ENCODE measurements at regions not wholly inside any gene's neighbourhood (a gene's known extent, or its start where the extent isn't known, plus 50 kb on each side); places are given as distances from the start of the nearest gene placed in this dataset.
"Not testable (repeated sequence)": the region's sequence is repeated elsewhere in the genome, so short reads cannot be mapped to it uniquely, and the experiment has no call there.

GRCh38 chr15:38746211-38746610 is 181.6 kb upstream of the RASGRP1 start:
- no peak for DNase-seq

DNA sequence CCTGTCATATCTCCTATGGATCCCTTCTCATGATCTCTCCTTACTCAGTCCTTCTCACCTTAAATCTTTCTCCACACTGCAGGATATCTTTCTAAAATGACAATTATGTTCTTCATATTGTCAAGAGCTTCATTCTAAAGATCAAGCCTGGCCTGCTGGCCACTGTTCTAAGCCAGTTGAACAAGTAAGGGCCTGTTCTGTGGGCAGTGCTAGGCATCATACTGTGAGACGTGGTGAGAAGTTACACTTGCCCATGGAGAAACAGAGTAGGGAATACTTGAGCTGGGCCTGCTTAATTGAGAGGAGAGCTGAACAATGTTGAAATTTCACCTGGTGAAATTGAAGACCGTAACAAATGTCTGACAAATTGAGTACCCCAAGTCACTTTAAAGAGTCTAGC is 184.1 kb upstream of the RASGRP1 start:
- DNase-seq, result no peak

GRCh38 chr15:38750786-38751185 is 186.2 kb upstream of the RASGRP1 start:
- DNase-seq, result no peak

DNA sequence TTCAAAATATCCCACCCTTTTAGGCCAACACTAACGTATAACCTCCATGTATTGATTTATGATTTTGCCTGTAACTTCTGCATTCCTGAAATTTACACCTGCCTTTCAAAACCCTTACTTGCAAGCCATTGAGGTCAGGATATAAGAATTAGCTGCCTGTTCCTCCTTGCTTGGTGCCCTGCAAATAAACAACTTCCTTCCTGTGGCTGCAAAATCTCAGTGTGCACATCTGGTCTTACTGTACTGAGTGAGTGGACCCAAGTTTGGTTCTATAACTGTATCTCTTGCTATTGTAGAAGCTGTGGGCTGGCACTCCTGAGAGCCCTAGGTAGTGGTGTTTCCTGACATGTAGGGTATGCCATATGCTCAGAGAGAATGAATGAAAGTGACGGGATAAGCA is 191.1 kb upstream of the RASGRP1 start:
- no peak for DNase-seq

DNA sequence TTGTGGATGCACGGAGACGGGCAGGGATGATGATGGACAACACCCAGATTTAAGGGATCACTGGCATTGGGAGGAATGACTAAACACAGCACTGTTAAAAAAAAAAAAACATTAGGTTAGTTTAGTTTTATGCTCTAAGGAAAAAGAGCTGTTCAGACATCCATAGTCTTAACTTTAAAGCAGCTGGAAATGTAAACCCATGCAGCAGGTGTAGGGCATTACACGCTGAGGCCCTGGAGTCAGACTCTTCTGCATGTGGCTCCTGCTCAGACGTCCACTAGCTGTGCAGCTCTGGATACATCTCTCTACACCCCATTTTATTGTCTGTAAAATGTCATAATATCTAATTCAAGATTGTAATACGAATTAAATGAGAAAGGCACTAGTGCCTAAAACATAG is 191.8 kb upstream of the RASGRP1 start:
- DNase-seq, result no peak

DNA sequence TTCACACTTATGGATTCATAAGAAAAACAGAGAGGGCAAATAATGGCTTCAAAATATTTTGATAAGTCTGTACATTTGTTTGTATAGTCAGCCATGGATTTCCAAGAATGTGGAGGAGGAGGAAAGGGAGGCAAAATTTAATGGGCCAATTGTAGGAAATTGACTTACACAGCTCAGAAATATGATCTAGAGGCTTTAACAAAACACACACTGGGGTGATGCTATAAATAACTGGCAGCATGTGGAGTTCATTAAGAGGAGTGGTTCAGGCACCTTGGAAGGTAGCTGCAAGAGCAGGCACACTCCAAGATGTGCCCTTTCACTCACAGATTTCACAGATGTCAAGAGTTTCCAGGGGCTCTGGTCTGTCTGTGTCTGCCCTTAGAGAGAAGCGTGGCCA is 193.4 kb upstream of the RASGRP1 start:
- DNase-seq, result no peak

- no peak for DNase-seq
These were observed 197.1 kb upstream of the RASGRP1 start for GRCh38 chr15:38761681-38762080.

GRCh38 chr15:38768970-38769369 is 204.4 kb upstream of the RASGRP1 start:
- DNase-seq, result no peak

GRCh38 chr15:38769492-38769891 is 204.9 kb upstream of the RASGRP1 start:
- no peak for DNase-seq

- DNase-seq, result not testable (repeated sequence)
These were observed 209.5 kb upstream of the RASGRP1 start for GRCh38 chr15:38774076-38774475.

GRCh38 chr15:38781196-38781595 is 216.6 kb upstream of the RASGRP1 start:
- DNase-seq, result no peak

- DNase-seq, result no peak
These were observed 217.5 kb upstream of the RASGRP1 start for GRCh38 chr15:38782156-38782555.

DNA sequence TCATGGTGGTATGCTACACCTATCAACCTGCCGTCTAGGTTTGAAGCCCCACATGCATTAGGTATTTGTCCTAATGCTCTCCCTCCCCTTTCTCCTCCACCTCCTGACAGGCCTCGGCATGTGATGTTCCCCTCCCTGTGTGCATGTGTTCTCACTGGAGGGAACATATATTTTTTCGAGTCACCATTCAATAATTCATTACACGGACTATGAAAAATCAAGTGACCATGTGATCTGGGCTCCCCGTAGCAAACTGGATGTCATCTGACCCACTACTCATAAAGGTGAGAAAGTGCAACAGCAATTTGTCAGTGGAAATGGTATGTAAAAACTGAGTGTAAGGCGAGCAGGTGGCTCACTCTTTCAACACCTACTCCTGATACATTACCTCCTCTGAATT is 224.3 kb upstream of the RASGRP1 start:
- no peak for DNase-seq

- no peak for DNase-seq
These were observed 225.0 kb upstream of the RASGRP1 start for GRCh38 chr15:38789566-38789965.

DNA sequence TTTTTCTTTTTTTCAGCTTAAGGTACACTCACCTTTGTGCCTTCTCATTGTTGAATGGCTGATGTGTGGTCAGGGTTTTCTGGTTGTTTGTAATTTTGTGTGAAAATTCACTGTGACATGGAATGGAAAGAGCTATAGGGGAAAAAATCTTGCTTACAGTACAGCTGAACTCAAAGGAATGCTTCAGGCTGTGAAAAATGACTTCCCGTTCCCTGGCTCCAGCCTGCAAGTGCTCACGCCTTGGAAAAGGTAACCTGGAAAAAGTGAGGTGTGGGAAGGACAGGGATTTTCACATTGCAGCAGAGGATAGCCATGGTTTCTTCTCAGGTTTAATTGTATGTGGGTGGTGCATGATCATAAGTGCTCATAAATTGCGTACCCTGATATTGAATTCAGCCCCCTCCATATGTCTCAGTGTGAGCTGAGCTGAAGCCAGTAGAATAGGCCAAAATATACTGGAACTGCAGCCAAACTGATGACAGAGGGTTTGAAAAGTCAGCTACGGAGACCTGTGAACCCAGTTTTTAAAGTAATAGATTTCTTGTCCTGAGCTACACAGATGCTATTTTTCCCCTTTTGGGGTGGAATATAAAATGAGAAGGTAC is 228.7 kb upstream of the RASGRP1 start:
- no peak for DNase-seq

GRCh38 chr15:38795471-38796245 is 231.0 kb upstream of the RASGRP1 start:
- DNase-seq, result no peak

- no peak for DNase-seq
These were observed 232.0 kb upstream of the RASGRP1 start for GRCh38 chr15:38796589-38796988.

GRCh38 chr15:38797506-38797905 is 232.9 kb upstream of the RASGRP1 start:
- DNase-seq, result not testable (repeated sequence)

- not testable (repeated sequence) for DNase-seq
These were observed 234.6 kb upstream of the RASGRP1 start for GRCh38 chr15:38799202-38799601.

GRCh38 chr15:38809621-38810020 is 245.0 kb upstream of the RASGRP1 start:
- DNase-seq, result no peak

GRCh38 chr15:38810686-38811085 is 246.1 kb upstream of the RASGRP1 start:
- no peak for DNase-seq

GRCh38 chr15:38814254-38814653 is 249.6 kb upstream of the RASGRP1 start:
- DNase-seq, result not testable (repeated sequence)

- no peak for DNase-seq
These were observed 250.3 kb upstream of the RASGRP1 start for GRCh38 chr15:38814891-38815290.

DNA sequence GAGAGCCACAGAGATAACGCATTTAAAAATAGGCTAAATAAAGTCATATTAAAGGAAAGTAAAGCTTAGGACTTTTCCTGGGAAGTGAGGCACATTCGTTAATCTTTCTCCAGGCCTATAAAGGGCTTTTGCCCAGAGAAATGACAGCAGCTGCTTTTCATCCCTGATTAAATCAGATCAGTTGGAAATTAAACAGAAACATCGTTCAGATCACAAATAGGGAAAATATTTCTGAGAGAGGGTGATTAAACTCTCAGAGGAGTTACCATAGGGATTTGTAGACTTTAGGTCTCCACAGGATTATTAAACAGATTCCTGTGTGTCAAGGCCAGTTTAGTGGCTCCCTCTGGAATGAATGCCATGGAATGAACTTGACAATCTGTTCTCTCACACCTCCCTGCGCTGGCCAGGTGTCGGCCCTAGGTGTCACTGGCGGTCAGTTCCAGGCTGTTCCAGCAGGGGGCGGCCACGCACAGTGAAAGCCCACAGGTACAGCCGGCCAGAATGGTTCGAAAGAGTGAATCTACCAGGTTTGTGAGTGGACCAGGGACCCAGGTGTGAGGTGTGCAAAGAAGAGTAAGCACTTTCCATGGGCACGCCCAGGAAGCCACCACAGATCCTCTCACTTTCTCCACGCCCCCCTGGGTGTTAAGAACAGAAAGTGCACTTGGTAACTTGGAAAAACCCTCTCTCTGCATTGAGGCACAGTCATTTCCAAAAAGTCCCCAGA is 253.0 kb upstream of the RASGRP1 start:
- peak; percentile 46 for DNase-seq

Measured in 8988T (cell line).